ENCODE measurements at regions not wholly inside any gene's neighbourhood (a gene's known extent, or its start where the extent isn't known, plus 50 kb on each side); places are given as distances from the start of the nearest gene placed in this dataset.

GRCh38 chr11:94705891-94706615, 62.1 kb upstream of the AMOTL1 start:
- no peak for TF ChIP-seq CTCF (IDR thresholded peaks at IDR 0.05)

GRCh38 chr11:94708176-94708575, 60.0 kb upstream of the AMOTL1 start:
- no peak for ATAC-seq
- Histone ChIP-seq H3K36me3 (no peaks in the 10 kb centered on the region), H3K27ac (no peak overlapping the region), H3K27me3 (no peaks in the 10 kb centered on the region), H3K4me3 (no peak overlapping the region), H3K9me3 (peaks cover 6% of the 10 kb centered on the region), H3K4me1 (no peaks in the 10 kb centered on the region)
- intact Hi-C loops (cut with DNase I), result no loop called here
- TF ChIP-seq CTCF (IDR thresholded peaks at IDR 0.05), result no peak
- no peak for DNase-seq

More at GRCh38 chr11:94705891-94706615, 62.1 kb upstream of the AMOTL1 start:
- ATAC-seq (no peak), DNase-seq (no peak)
- peaks cover 6% of the 10 kb centered on the region for H3K9me3 ChIP-seq
- no peaks in the 10 kb centered on the region for H3K4me1 ChIP-seq
- no peaks in the 10 kb centered on the region for H3K27me3 ChIP-seq
- intact Hi-C loops (cut with DNase I), result no loop called here
- no peaks in the 10 kb centered on the region for H3K36me3 ChIP-seq
- no peak overlapping the region for H3K27ac ChIP-seq
- no peak overlapping the region for H3K4me3 ChIP-seq

GRCh38 chr11:94708642-94709041, 59.5 kb upstream of the AMOTL1 start:
- Histone ChIP-seq H3K27me3 (no peaks in the 10 kb centered on the region), H3K9me3 (peaks cover 6% of the 10 kb centered on the region), H3K4me3 (no peak overlapping the region), H3K27ac (no peak overlapping the region), H3K36me3 (no peaks in the 10 kb centered on the region), H3K4me1 (no peaks in the 10 kb centered on the region)
- intact Hi-C loops (cut with DNase I), result no loop called here
- ATAC-seq (peak; percentile 49), DNase-seq (no peak)
- no peak for TF ChIP-seq CTCF (IDR thresholded peaks at IDR 0.05)

GRCh38 chr11:94715225-94715624, 52.9 kb upstream of the AMOTL1 start:
- H3K4me1 ChIP-seq, result no peaks in the 10 kb centered on the region
- ATAC-seq (no peak), DNase-seq (no peak)
- no peaks in the 10 kb centered on the region for H3K9me3 ChIP-seq
- intact Hi-C loops (cut with DNase I), result no loop called here
- H3K4me3 ChIP-seq, result no peak overlapping the region
- no peak overlapping the region for H3K27ac ChIP-seq
- no peak for TF ChIP-seq CTCF (IDR thresholded peaks at IDR 0.05)
- no peaks in the 10 kb centered on the region for H3K27me3 ChIP-seq
- H3K36me3 ChIP-seq, result no peaks in the 10 kb centered on the region

- Histone ChIP-seq H3K9me3 (no peaks in the 10 kb centered on the region), H3K27me3 (no peaks in the 10 kb centered on the region), H3K4me1 (no peaks in the 10 kb centered on the region), H3K27ac (no peak overlapping the region), H3K36me3 (no peaks in the 10 kb centered on the region), H3K4me3 (no peak overlapping the region)
- DNase-seq (no peak), ATAC-seq (no peak)
- intact Hi-C loops (cut with DNase I), result no loop called here
- TF ChIP-seq CTCF (IDR thresholded peaks at IDR 0.05), result no peak
Measured at GRCh38 chr11:94717667-94718066, 50.5 kb upstream of the AMOTL1 start.
